Fibroblast of villous mesenchyme (primary cell): ENCODE measurements at regions not wholly inside any gene's neighbourhood (a gene's known extent, or its start where the extent isn't known, plus 50 kb on each side); places are given as distances from the start of the nearest gene placed in this dataset.

Experiments used
- DNase-seq: peaks from one replicate; pipeline ENCODE4 v3.0.0-alpha.2; 2010; ENCODE audit warnings: low read depth
- H3K4me3 ChIP-seq: 2 replicates; pipeline ENCODE4 v1.5.1; 2011; ENCODE audit warnings: low read depth, mild to moderate bottlenecking, low read length
- CTCF ChIP-seq: IDR thresholded peaks from 2 replicates; pipeline ENCODE4 v1.5.1; 2012; ENCODE audit warnings: low read depth, mild to moderate bottlenecking, low read length; ENCODE audit not compliant: insufficient read depth

GRCh38 chr17:72370819-72371218 lies 250.0 kb downstream of the SOX9 start:
- no peak for TF ChIP-seq CTCF
- no peak overlapping the region for H3K4me3 ChIP-seq
- peak; percentile 58 for DNase-seq

GRCh38 chr17:72372185-72372584 lies 251.4 kb downstream of the SOX9 start:
- no peak for TF ChIP-seq CTCF
- DNase-seq = no peak
- H3K4me3 ChIP-seq = no peak overlapping the region

- no peak for TF ChIP-seq CTCF
- peak; percentile 63 for DNase-seq
Observed at GRCh38 chr17:72373910-72374741, 253.3 kb downstream of the SOX9 start.

GRCh38 chr17:72376526-72377345 lies 255.9 kb downstream of the SOX9 start:
- no peak for TF ChIP-seq CTCF
- H3K4me3 ChIP-seq = no peak overlapping the region
- peak; percentile 73 for DNase-seq

More at GRCh38 chr17:72373910-72374741, 253.3 kb downstream of the SOX9 start:
- H3K4me3 ChIP-seq = no peak overlapping the region

GRCh38 chr17:72378414-72379390 lies 257.9 kb downstream of the SOX9 start:
- DNase-seq = no peak
- no peak for TF ChIP-seq CTCF
- H3K4me3 ChIP-seq = no peak overlapping the region

- no peak for DNase-seq
- no peak for TF ChIP-seq CTCF
- no peak overlapping the region for H3K4me3 ChIP-seq
Observed at GRCh38 chr17:72379516-72379915, 258.7 kb downstream of the SOX9 start.
